ENCODE measurements at regions not wholly inside any gene's neighbourhood (a gene's known extent, or its start where the extent isn't known, plus 50 kb on each side); places are given as distances from the start of the nearest gene placed in this dataset.
"Not testable (repeated sequence)": the region's sequence is repeated elsewhere in the genome, so short reads cannot be mapped to it uniquely, and the experiment has no call there.

- not testable (repeated sequence) for H3K9me3 ChIP-seq (ENCODE audit: insufficient read depth, low read depth, low read length); H3K4me2 ChIP-seq (ENCODE audit: low read depth, low read length, poor library complexity, severe bottlenecking); H3K79me2 ChIP-seq (ENCODE audit: insufficient read depth, low read length); H3K9ac ChIP-seq (ENCODE audit: low read depth, low read length, poor library complexity, severe bottlenecking); H3K9me2 ChIP-seq (replicated peaks; ENCODE audit: low read depth, low read length); H3K4me1 ChIP-seq (ENCODE audit: insufficient read depth, low read length, poor library complexity, severe bottlenecking); H3F3A ChIP-seq (ENCODE audit: low read depth); H3K4me3 ChIP-seq (ENCODE audit: low read length, poor library complexity, severe bottlenecking); H3K36me3 ChIP-seq (ENCODE audit: insufficient read depth, low read length); H2AFZ ChIP-seq (ENCODE audit: low read length); H3K27me3 ChIP-seq (ENCODE audit: insufficient read depth, low read length, poor library complexity, severe bottlenecking); H4K20me1 ChIP-seq (ENCODE audit: insufficient read depth, low read length, poor library complexity, severe bottlenecking)
Measured at GRCh38 chr21:13844574-13844973, 235.0 kb downstream of the POTED start.

- not testable (repeated sequence) for H3K79me2 ChIP-seq (ENCODE audit: insufficient read depth, low read length); H3K4me3 ChIP-seq (ENCODE audit: low read length, poor library complexity, severe bottlenecking); H4K20me1 ChIP-seq (ENCODE audit: insufficient read depth, low read length, poor library complexity, severe bottlenecking); H3F3A ChIP-seq (ENCODE audit: low read depth); H3K9me3 ChIP-seq (ENCODE audit: insufficient read depth, low read depth, low read length); H2AFZ ChIP-seq (ENCODE audit: low read length); H3K9me2 ChIP-seq (replicated peaks; ENCODE audit: low read depth, low read length); H3K27me3 ChIP-seq (ENCODE audit: insufficient read depth, low read length, poor library complexity, severe bottlenecking); H3K4me1 ChIP-seq (ENCODE audit: insufficient read depth, low read length, poor library complexity, severe bottlenecking); H3K4me2 ChIP-seq (ENCODE audit: low read depth, low read length, poor library complexity, severe bottlenecking); H3K36me3 ChIP-seq (ENCODE audit: insufficient read depth, low read length); H3K9ac ChIP-seq (ENCODE audit: low read depth, low read length, poor library complexity, severe bottlenecking)
Measured at GRCh38 chr21:13843081-13843480, 233.5 kb downstream of the POTED start.

- H3K27me3 ChIP-seq (ENCODE audit: insufficient read depth, low read length, poor library complexity, severe bottlenecking); H3K9me3 ChIP-seq (ENCODE audit: insufficient read depth, low read depth, low read length); H3K36me3 ChIP-seq (ENCODE audit: insufficient read depth, low read length); H3K79me2 ChIP-seq (ENCODE audit: insufficient read depth, low read length); H3K4me1 ChIP-seq (ENCODE audit: insufficient read depth, low read length, poor library complexity, severe bottlenecking); H3F3A ChIP-seq (ENCODE audit: low read depth); H3K9me2 ChIP-seq (replicated peaks; ENCODE audit: low read depth, low read length); H3K9ac ChIP-seq (ENCODE audit: low read depth, low read length, poor library complexity, severe bottlenecking); H3K4me3 ChIP-seq (ENCODE audit: low read length, poor library complexity, severe bottlenecking); H2AFZ ChIP-seq (ENCODE audit: low read length); H4K20me1 ChIP-seq (ENCODE audit: insufficient read depth, low read length, poor library complexity, severe bottlenecking); H3K4me2 ChIP-seq (ENCODE audit: low read depth, low read length, poor library complexity, severe bottlenecking): not testable (repeated sequence)
Measured at GRCh38 chr21:13827666-13828065, 218.1 kb downstream of the POTED start.

- H3K9ac ChIP-seq (ENCODE audit: low read depth, low read length, poor library complexity, severe bottlenecking), result no peak overlapping the region
- no peaks in the 10 kb centered on the region for H3F3A ChIP-seq (ENCODE audit: low read depth)
- TF ChIP-seq CTCF (conservative IDR thresholded peaks at IDR 0.05; ENCODE audit: low read length), result no peak
- no peak for TF ChIP-seq EZH2phosphoT487 (IDR thresholded peaks at IDR 0.05; ENCODE audit: borderline replicate concordance)
- no peaks in the 10 kb centered on the region for H3K79me2 ChIP-seq (ENCODE audit: insufficient read depth, low read length)
- no peak overlapping the region for H3K4me2 ChIP-seq (ENCODE audit: low read depth, low read length, poor library complexity, severe bottlenecking)
- H3K9me3 ChIP-seq (ENCODE audit: insufficient read depth, low read depth, low read length), result no peaks in the 10 kb centered on the region
- H2AFZ ChIP-seq (ENCODE audit: low read length), result no peak overlapping the region
- no peaks in the 10 kb centered on the region for H4K20me1 ChIP-seq (ENCODE audit: insufficient read depth, low read length, poor library complexity, severe bottlenecking)
- no peaks in the 10 kb centered on the region for H3K9me2 ChIP-seq (replicated peaks; ENCODE audit: low read depth, low read length)
- no peaks in the 10 kb centered on the region for H3K36me3 ChIP-seq (ENCODE audit: insufficient read depth, low read length)
- H3K27me3 ChIP-seq (ENCODE audit: insufficient read depth, low read length, poor library complexity, severe bottlenecking), result no peaks in the 10 kb centered on the region
- H3K4me3 ChIP-seq (ENCODE audit: low read length, poor library complexity, severe bottlenecking), result no peak overlapping the region
- H3K4me1 ChIP-seq (ENCODE audit: insufficient read depth, low read length, poor library complexity, severe bottlenecking), result no peaks in the 10 kb centered on the region
Measured at GRCh38 chr21:13827201-13827600, 217.6 kb downstream of the POTED start.

- not testable (repeated sequence) for H3K36me3 ChIP-seq (ENCODE audit: insufficient read depth, low read length); H3K9ac ChIP-seq (ENCODE audit: low read depth, low read length, poor library complexity, severe bottlenecking); H2AFZ ChIP-seq (ENCODE audit: low read length); H3K4me2 ChIP-seq (ENCODE audit: low read depth, low read length, poor library complexity, severe bottlenecking); H3K27me3 ChIP-seq (ENCODE audit: insufficient read depth, low read length, poor library complexity, severe bottlenecking); H3F3A ChIP-seq (ENCODE audit: low read depth); H3K9me3 ChIP-seq (ENCODE audit: insufficient read depth, low read depth, low read length); H4K20me1 ChIP-seq (ENCODE audit: insufficient read depth, low read length, poor library complexity, severe bottlenecking); H3K9me2 ChIP-seq (replicated peaks; ENCODE audit: low read depth, low read length); H3K4me3 ChIP-seq (ENCODE audit: low read length, poor library complexity, severe bottlenecking); H3K4me1 ChIP-seq (ENCODE audit: insufficient read depth, low read length, poor library complexity, severe bottlenecking); H3K79me2 ChIP-seq (ENCODE audit: insufficient read depth, low read length)
Measured at GRCh38 chr21:13826511-13826910, 216.9 kb downstream of the POTED start.

GRCh38 chr21:13825218-13825778 is 215.7 kb downstream of the POTED start:
- H4K20me1 ChIP-seq (ENCODE audit: insufficient read depth, low read length, poor library complexity, severe bottlenecking); H3K4me2 ChIP-seq (ENCODE audit: low read depth, low read length, poor library complexity, severe bottlenecking); H3K27me3 ChIP-seq (ENCODE audit: insufficient read depth, low read length, poor library complexity, severe bottlenecking); H3K9ac ChIP-seq (ENCODE audit: low read depth, low read length, poor library complexity, severe bottlenecking); H3K9me3 ChIP-seq (ENCODE audit: insufficient read depth, low read depth, low read length); H3F3A ChIP-seq (ENCODE audit: low read depth); H3K4me3 ChIP-seq (ENCODE audit: low read length, poor library complexity, severe bottlenecking); H3K79me2 ChIP-seq (ENCODE audit: insufficient read depth, low read length); H3K9me2 ChIP-seq (replicated peaks; ENCODE audit: low read depth, low read length); H2AFZ ChIP-seq (ENCODE audit: low read length); H3K36me3 ChIP-seq (ENCODE audit: insufficient read depth, low read length); H3K4me1 ChIP-seq (ENCODE audit: insufficient read depth, low read length, poor library complexity, severe bottlenecking): not testable (repeated sequence)

- not testable (repeated sequence) for H3K79me2 ChIP-seq (ENCODE audit: insufficient read depth, low read length); H3K4me3 ChIP-seq (ENCODE audit: low read length, poor library complexity, severe bottlenecking); H3K27me3 ChIP-seq (ENCODE audit: insufficient read depth, low read length, poor library complexity, severe bottlenecking); H3K4me1 ChIP-seq (ENCODE audit: insufficient read depth, low read length, poor library complexity, severe bottlenecking); H3F3A ChIP-seq (ENCODE audit: low read depth); H4K20me1 ChIP-seq (ENCODE audit: insufficient read depth, low read length, poor library complexity, severe bottlenecking); H3K4me2 ChIP-seq (ENCODE audit: low read depth, low read length, poor library complexity, severe bottlenecking); H3K9me2 ChIP-seq (replicated peaks; ENCODE audit: low read depth, low read length); H3K36me3 ChIP-seq (ENCODE audit: insufficient read depth, low read length); H3K9ac ChIP-seq (ENCODE audit: low read depth, low read length, poor library complexity, severe bottlenecking); H2AFZ ChIP-seq (ENCODE audit: low read length); H3K9me3 ChIP-seq (ENCODE audit: insufficient read depth, low read depth, low read length)
Measured at GRCh38 chr21:13820286-13820685, 210.7 kb downstream of the POTED start.

Measured in Loucy (cell line).